ENCODE measurements at regions not wholly inside any gene's neighbourhood (a gene's known extent, or its start where the extent isn't known, plus 50 kb on each side); places are given as distances from the start of the nearest gene placed in this dataset.

- TF ChIP-seq EP300 (IDR thresholded peaks at IDR 0.05) (no peak), POLR2A (IDR thresholded peaks at IDR 0.05) (no peak)
Observed at GRCh38 chr13:83452292-83452950, 429.9 kb downstream of the SLITRK1 start.

Data from gastroesophageal sphincter (tissue), 2 donors.